ENCODE measurements at regions not wholly inside any gene's neighbourhood (a gene's known extent, or its start where the extent isn't known, plus 50 kb on each side); places are given as distances from the start of the nearest gene placed in this dataset.

GRCh38 chr2:192424243-192424642, 229.5 kb upstream of the TMEFF2 start:
- Mint-ChIP-seq H3K27me3 (no peaks in the 10 kb centered on the region), H3K9me3 (ENCODE audit: insufficient read depth) (peaks cover 2% of the 10 kb centered on the region), H3K4me1 (no peaks in the 10 kb centered on the region), H3K4me3 (no peak overlapping the region), H3K27ac (no peak overlapping the region)
- intact Hi-C loops (cut with micrococcal nuclease): no loop called here
- no peak overlapping the region for H3K4me2 ChIP-seq (replicated peaks; ENCODE audit: low read depth, low read length, poor library complexity, severe bottlenecking)
- no peaks in the 10 kb centered on the region for H3K79me2 ChIP-seq (ENCODE audit: control insufficient read depth, insufficient read depth, low read length)
- no peak for ATAC-seq (ENCODE audit: low read depth)
- H3K27ac ChIP-seq (ENCODE audit: low read length in 2 of 2): no peak overlapping the region
- H2AFZ ChIP-seq (ENCODE audit: insufficient read depth, low read depth, low read length, poor library complexity, severe bottlenecking): no peak overlapping the region
- no peaks in the 10 kb centered on the region for H3K9me3 ChIP-seq (ENCODE audit: control extremely low read depth in 1 of 3, control insufficient read depth in 2 of 3, insufficient read depth in 1 of 3, low read length in 2 of 3)
- TF ChIP-seq EZH2 (IDR thresholded peaks at IDR 0.05; ENCODE audit: borderline replicate concordance, insufficient read depth, low read depth, low read length, poor library complexity, severe bottlenecking): no peak
- H4K20me1 ChIP-seq (ENCODE audit: control insufficient read depth, insufficient read depth, low read length, poor library complexity, severe bottlenecking): no peaks in the 10 kb centered on the region
- no peaks in the 10 kb centered on the region for H3K27me3 ChIP-seq (replicated peaks in 1 of 4; ENCODE audit: control extremely low read depth in 1 of 4, control insufficient read depth in 3 of 4, insufficient read depth in 4 of 4, low read length in 3 of 4)
- H3K4me1 ChIP-seq (ENCODE audit: control insufficient read depth in 2 of 2, insufficient read depth in 2 of 2, low read length in 2 of 2): no peaks in the 10 kb centered on the region
- no peaks in the 10 kb centered on the region for H3K36me3 ChIP-seq (replicated peaks in 1 of 2; ENCODE audit: control extremely low read depth in 1 of 2, control insufficient read depth in 1 of 2, extremely low read depth in 1 of 2, insufficient read depth in 2 of 2, low read length in 1 of 2)
- POLR2A ChIA-PET: no interaction called here
- H3K4me3 ChIP-seq (ENCODE audit: control extremely low read depth in 1 of 5, extremely low read depth in 1 of 5, insufficient read depth in 1 of 5, low read depth in 2 of 5, low read length in 4 of 5): no peak overlapping the region
- WGBS (ENCODE audit: insufficient coverage): 86% methylated on average over 3 of the region's 4 CpGs
- no peak overlapping the region for H3K9ac ChIP-seq (ENCODE audit: low read length)
- DNase-seq: no peak
- CTCF ChIA-PET: no interaction called here

GRCh38 chr2:192419786-192420185, 225.1 kb upstream of the TMEFF2 start:
- H3K9me3 Mint-ChIP-seq (ENCODE audit: insufficient read depth): peaks cover 5% of the 10 kb centered on the region
- no CpG with 5 or more reads among the region's 2 CpGs for WGBS (ENCODE audit: insufficient coverage)
- no peaks in the 10 kb centered on the region for H3K4me1 Mint-ChIP-seq
- no peak overlapping the region for H3K4me3 Mint-ChIP-seq
- Histone ChIP-seq H3K4me1 (ENCODE audit: control insufficient read depth in 2 of 2, insufficient read depth in 2 of 2, low read length in 2 of 2) (no peaks in the 10 kb centered on the region), H3K27me3 (replicated peaks in 1 of 4; ENCODE audit: control extremely low read depth in 1 of 4, control insufficient read depth in 3 of 4, insufficient read depth in 4 of 4, low read length in 3 of 4) (no peaks in the 10 kb centered on the region), H3K4me2 (replicated peaks; ENCODE audit: low read depth, low read length, poor library complexity, severe bottlenecking) (no peak overlapping the region), H3K4me3 (ENCODE audit: control extremely low read depth in 1 of 5, extremely low read depth in 1 of 5, insufficient read depth in 1 of 5, low read depth in 2 of 5, low read length in 4 of 5) (no peak overlapping the region), H3K9ac (ENCODE audit: low read length) (no peak overlapping the region), H4K20me1 (ENCODE audit: control insufficient read depth, insufficient read depth, low read length, poor library complexity, severe bottlenecking) (no peaks in the 10 kb centered on the region), H3K27ac (ENCODE audit: low read length in 2 of 2) (no peak overlapping the region), H3K9me3 (ENCODE audit: control extremely low read depth in 1 of 3, control insufficient read depth in 2 of 3, insufficient read depth in 1 of 3, low read length in 2 of 3) (peaks cover 0 to 2% (median 0%) of the 10 kb centered on the region in 3 donors), H3K79me2 (ENCODE audit: control insufficient read depth, insufficient read depth, low read length) (no peaks in the 10 kb centered on the region), H3K36me3 (replicated peaks in 1 of 2; ENCODE audit: control extremely low read depth in 1 of 2, control insufficient read depth in 1 of 2, extremely low read depth in 1 of 2, insufficient read depth in 2 of 2, low read length in 1 of 2) (no peaks in the 10 kb centered on the region), H2AFZ (ENCODE audit: insufficient read depth, low read depth, low read length, poor library complexity, severe bottlenecking) (no peak overlapping the region)
- no peak overlapping the region for H3K27ac Mint-ChIP-seq
- no peak for DNase-seq
- intact Hi-C loops (cut with micrococcal nuclease): no loop called here
- ChIA-PET POLR2A (no interaction called here), CTCF (no interaction called here)
- no peaks in the 10 kb centered on the region for H3K27me3 Mint-ChIP-seq
- TF ChIP-seq CTCF (IDR thresholded peaks at IDR 0.05) (no peak), EZH2 (IDR thresholded peaks at IDR 0.05; ENCODE audit: borderline replicate concordance, insufficient read depth, low read depth, low read length, poor library complexity, severe bottlenecking) (no peak)
- no peak for ATAC-seq (ENCODE audit: low read depth)

Data from B cell (primary cell).